ENCODE measurements at regions not wholly inside any gene's neighbourhood (a gene's known extent, or its start where the extent isn't known, plus 50 kb on each side); places are given as distances from the start of the nearest gene placed in this dataset.

DNA sequence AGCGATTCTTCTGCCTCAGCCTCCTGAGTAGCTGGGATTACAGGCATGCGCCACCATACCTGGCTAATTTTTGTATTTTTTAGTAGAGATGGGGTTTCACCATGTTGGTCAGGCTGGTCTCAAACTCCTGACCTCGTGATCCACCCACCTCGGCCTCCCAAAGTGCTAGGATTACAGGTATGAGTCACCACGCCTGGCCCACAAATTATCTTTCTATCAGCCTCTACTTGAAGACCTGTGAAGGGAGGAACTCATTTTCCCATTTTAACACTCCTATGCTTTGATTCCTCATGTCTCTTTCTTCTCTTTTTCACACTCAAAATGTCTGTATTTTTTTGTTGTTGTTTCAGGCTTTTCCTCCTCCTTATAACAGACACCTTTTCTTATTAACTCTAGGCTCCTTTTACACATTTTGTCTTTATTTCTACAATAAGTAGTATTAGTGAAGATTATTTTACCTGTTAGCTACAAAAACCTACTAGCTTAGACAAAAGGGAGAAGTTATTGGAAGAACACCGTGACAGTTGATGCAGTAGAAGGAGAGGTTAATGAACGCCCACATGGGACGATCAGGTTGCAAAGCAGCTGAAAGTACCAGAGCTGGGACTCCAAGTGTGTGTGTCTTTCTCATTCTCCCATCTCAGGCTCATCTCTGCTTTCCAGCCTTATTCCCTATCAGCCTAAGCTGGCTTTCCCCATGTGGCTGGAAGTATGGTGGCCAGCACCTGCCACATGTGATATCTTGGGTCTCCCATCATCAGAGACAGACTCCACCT is 97.6 kb upstream of the AGAP1 start:
- Histone ChIP-seq H3K79me2 (no peaks in the 10 kb centered on the region), H3K4me2 (no peak overlapping the region), H2AFZ (no peak overlapping the region), H3K9me3 (ENCODE audit: low read depth) (no peaks in the 10 kb centered on the region), H4K20me1 (ENCODE audit: insufficient read depth, poor library complexity, severe bottlenecking) (no peaks in the 10 kb centered on the region), H3K36me3 (replicated peaks; ENCODE audit: insufficient read depth, low read depth) (no peaks in the 10 kb centered on the region), H3K9me2 (replicated peaks; ENCODE audit: insufficient read depth) (no peaks in the 10 kb centered on the region), H3K4me3 (no peak overlapping the region), H3K27ac (no peak overlapping the region), H3K27me3 (no peaks in the 10 kb centered on the region), H3K4me1 (ENCODE audit: insufficient read depth) (no peaks in the 10 kb centered on the region)
- no peak for DNase-seq (ENCODE audit: low spot score)
- WGBS (ENCODE audit: low lambda C conversion rate, missing lambda C conversion rate), result 84% methylated on average over 8 of the region's 8 CpGs
- TF ChIP-seq EZH2phosphoT487 (IDR thresholded peaks at IDR 0.05; ENCODE audit: low read depth, severe bottlenecking, unreplicated experiment) (no peak), EZH2 (IDR thresholded peaks at IDR 0.05; ENCODE audit: borderline replicate concordance) (no peak)
- TF ChIP-seq, protein P1, sequence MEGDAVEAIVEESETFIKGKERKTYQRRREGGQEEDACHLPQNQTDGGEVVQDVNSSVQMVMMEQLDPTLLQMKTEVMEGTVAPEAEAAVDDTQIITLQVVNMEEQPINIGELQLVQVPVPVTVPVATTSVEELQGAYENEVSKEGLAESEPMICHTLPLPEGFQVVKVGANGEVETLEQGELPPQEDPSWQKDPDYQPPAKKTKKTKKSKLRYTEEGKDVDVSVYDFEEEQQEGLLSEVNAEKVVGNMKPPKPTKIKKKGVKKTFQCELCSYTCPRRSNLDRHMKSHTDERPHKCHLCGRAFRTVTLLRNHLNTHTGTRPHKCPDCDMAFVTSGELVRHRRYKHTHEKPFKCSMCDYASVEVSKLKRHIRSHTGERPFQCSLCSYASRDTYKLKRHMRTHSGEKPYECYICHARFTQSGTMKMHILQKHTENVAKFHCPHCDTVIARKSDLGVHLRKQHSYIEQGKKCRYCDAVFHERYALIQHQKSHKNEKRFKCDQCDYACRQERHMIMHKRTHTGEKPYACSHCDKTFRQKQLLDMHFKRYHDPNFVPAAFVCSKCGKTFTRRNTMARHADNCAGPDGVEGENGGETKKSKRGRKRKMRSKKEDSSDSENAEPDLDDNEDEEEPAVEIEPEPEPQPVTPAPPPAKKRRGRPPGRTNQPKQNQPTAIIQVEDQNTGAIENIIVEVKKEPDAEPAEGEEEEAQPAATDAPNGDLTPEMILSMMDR (IDR thresholded peaks at IDR 0.05; ENCODE audit: poor library complexity), result no peak

DNA sequence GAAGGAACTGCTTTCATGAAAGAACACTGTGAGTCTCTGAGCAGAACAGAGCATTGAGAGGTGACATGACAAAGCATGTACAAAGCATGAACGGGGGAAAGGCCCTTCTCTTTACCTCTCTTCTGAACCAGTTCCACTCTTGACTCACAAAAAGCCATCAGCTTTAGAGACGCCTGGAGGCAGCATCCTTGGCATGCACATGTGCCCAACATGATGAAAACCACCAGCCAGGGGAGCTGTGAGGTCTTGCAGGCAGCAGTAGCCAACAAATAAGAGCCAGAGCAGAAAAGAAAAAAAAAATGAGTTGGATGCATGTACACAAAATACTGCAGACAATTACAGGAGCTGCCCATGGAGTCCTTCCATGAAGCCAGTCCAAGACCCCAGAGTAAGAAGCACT is 95.5 kb upstream of the AGAP1 start:
- Histone ChIP-seq H3K4me1 (ENCODE audit: insufficient read depth) (no peaks in the 10 kb centered on the region), H3K79me2 (no peaks in the 10 kb centered on the region), H3K4me3 (no peak overlapping the region), H3K27ac (no peak overlapping the region), H3K36me3 (replicated peaks; ENCODE audit: insufficient read depth, low read depth) (no peaks in the 10 kb centered on the region), H3K9me3 (ENCODE audit: low read depth) (no peaks in the 10 kb centered on the region), H3K27me3 (no peaks in the 10 kb centered on the region), H2AFZ (no peak overlapping the region), H3K4me2 (no peak overlapping the region), H4K20me1 (ENCODE audit: insufficient read depth, poor library complexity, severe bottlenecking) (no peaks in the 10 kb centered on the region), H3K9me2 (replicated peaks; ENCODE audit: insufficient read depth) (no peaks in the 10 kb centered on the region)
- no peak for DNase-seq (ENCODE audit: low spot score)
- TF ChIP-seq EZH2phosphoT487 (IDR thresholded peaks at IDR 0.05; ENCODE audit: low read depth, severe bottlenecking, unreplicated experiment) (no peak), EZH2 (IDR thresholded peaks at IDR 0.05; ENCODE audit: borderline replicate concordance) (no peak)
- TF ChIP-seq, protein P1 (IDR thresholded peaks at IDR 0.05; ENCODE audit: poor library complexity), result no peak
- whole genome bisulfite sequencing (ENCODE audit: low lambda C conversion rate, missing lambda C conversion rate), result 86% methylated on average over 2 of the region's 2 CpGs

DNA sequence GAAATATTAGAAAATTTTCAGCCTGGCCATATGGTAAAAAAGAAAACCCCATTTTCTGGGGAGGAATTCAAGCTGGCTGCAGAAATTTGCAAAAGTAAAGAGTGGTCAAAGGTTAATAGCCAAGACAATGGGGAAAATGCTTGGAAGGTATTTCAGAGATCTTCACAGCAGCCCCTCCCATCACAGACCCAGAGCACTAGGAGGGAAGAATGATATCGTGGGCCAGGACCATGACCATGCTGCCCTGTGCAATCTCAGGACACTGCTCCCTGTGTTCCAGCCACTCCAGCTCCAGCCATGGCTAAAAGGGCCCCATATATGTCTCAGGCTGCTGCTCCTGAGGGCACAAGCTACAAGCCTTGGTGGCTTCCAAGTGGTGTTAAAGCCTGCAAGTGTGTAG is 93.9 kb upstream of the AGAP1 start:
- TF ChIP-seq, protein P1 (IDR thresholded peaks at IDR 0.05; ENCODE audit: poor library complexity), result no peak
- TF ChIP-seq EZH2phosphoT487 (IDR thresholded peaks at IDR 0.05; ENCODE audit: low read depth, severe bottlenecking, unreplicated experiment) (no peak), EZH2 (IDR thresholded peaks at IDR 0.05; ENCODE audit: borderline replicate concordance) (no peak)
- Histone ChIP-seq H3K9me2 (replicated peaks; ENCODE audit: insufficient read depth) (no peaks in the 10 kb centered on the region), H2AFZ (no peak overlapping the region), H3K4me3 (no peak overlapping the region), H3K9me3 (ENCODE audit: low read depth) (no peaks in the 10 kb centered on the region), H4K20me1 (ENCODE audit: insufficient read depth, poor library complexity, severe bottlenecking) (no peaks in the 10 kb centered on the region), H3K36me3 (replicated peaks; ENCODE audit: insufficient read depth, low read depth) (no peaks in the 10 kb centered on the region), H3K79me2 (no peaks in the 10 kb centered on the region), H3K4me1 (ENCODE audit: insufficient read depth) (no peaks in the 10 kb centered on the region), H3K27me3 (no peaks in the 10 kb centered on the region), H3K27ac (no peak overlapping the region), H3K4me2 (no peak overlapping the region)
- WGBS (ENCODE audit: low lambda C conversion rate, missing lambda C conversion rate), result 50% methylated on average over 1 of the region's 1 CpG
- DNase-seq (ENCODE audit: low spot score), result no peak

Measured in hepatocyte (in vitro differentiated cells).